Endothelial cell of umbilical vein (primary cell): ENCODE measurements at regions not wholly inside any gene's neighbourhood (a gene's known extent, or its start where the extent isn't known, plus 50 kb on each side); places are given as distances from the start of the nearest gene placed in this dataset.

ENCODE experiments used
- BruUV-seq: library from RNA; stranded (reverse); fragments of 400-500 nt; replicated peaks from 2 replicates; lab custom pipeline; 2021; lab: Mats Ljungman, UMichigan
- CTCF ChIA-PET: fragments of 300-600, 350-600 bp; sonication (Branson Sonifier 250); formaldehyde crosslinking; loops from one replicate; lab custom pipeline; 2021; ENCODE audit warnings: antibody characterized with exemption, inconsistent platforms; lab: Charles Lee
- POLR2A ChIA-PET: fragments of 300-600, 350-600 bp; sonication (Branson Sonifier 250); formaldehyde crosslinking; loops from one replicate; lab custom pipeline; 2021; ENCODE audit warnings: antibody characterized with exemption, inconsistent platforms; lab: Charles Lee
- DNase-seq: peaks from one replicate; pipeline ENCODE4 v3.0.0-alpha.2; 2011; ENCODE audit warnings: low read depth, low spot score
- FAIRE-seq: peaks from 2 replicates; lab custom pipeline; 2011; peaks lifted over from hg19 to GRCh38; lab: Jason Lieb, UNC
- H2AFZ ChIP-seq: 2 replicates; pipeline ENCODE4 v1.6.0; 2012; ENCODE audit warnings: low read depth, low read length, control low read depth, inconsistent platforms
- H3K27ac ChIP-seq: 2 replicates; pipeline ENCODE4 v1.5.1; 2011; ENCODE audit warnings: low read depth, mild to moderate bottlenecking, control low read depth, low read length, moderate library complexity; ENCODE audit not compliant: insufficient read depth
- H3K27me3 ChIP-seq, 2 experiments: 2 replicates each; pipeline versions ENCODE4 v1.6.0 to v1.6.1; 2011; ENCODE audit warnings: low read length in 2 of 2, mixed read lengths in 1 of 2; ENCODE audit not compliant: control insufficient read depth in 2 of 2, insufficient read depth in 2 of 2
- H3K36me3 ChIP-seq, 2 experiments: 2 replicates in 1 of 2; 3 replicates in 1 of 2; pipeline ENCODE4 v1.5.1; 2011; ENCODE audit warnings: low read length in 2 of 2, mild to moderate bottlenecking in 1 of 2, moderate library complexity in 1 of 2; ENCODE audit not compliant: control insufficient read depth in 2 of 2, insufficient read depth in 2 of 2; ENCODE audit errors: extremely low read depth in 1 of 2
- H3K4me1 ChIP-seq: 3 replicates; pipeline ENCODE4 v1.5.1; 2011; ENCODE audit warnings: mild to moderate bottlenecking, low read length; ENCODE audit not compliant: control insufficient read depth, insufficient read depth; ENCODE audit errors: extremely low read depth
- H3K4me2 ChIP-seq: 2 replicates; pipeline ENCODE4 v1.6.1; 2011; ENCODE audit warnings: low read length, control low read depth, mixed read lengths; ENCODE audit not compliant: insufficient read depth
- H3K4me3 ChIP-seq, 3 experiments: fragments of 200-600 bp in 1 of 3; sonication (generic), shearing (Covaris generic) in 1 of 3; replicated peaks in 1 of 3; 2 replicates each; pipeline ENCODE4 v1.5.1; 2011 to 2016; ENCODE audit warnings: control low read depth in 3 of 3, low read length in 3 of 3, mild to moderate bottlenecking in 2 of 3, inconsistent platforms in 1 of 3, low read depth in 1 of 3, moderate library complexity in 1 of 3; ENCODE audit not compliant: insufficient read depth in 1 of 3
- H3K79me2 ChIP-seq: 2 replicates; pipeline ENCODE4 v1.6.0; 2012; ENCODE audit warnings: low read length, inconsistent platforms; ENCODE audit not compliant: control insufficient read depth, insufficient read depth
- H3K9ac ChIP-seq: replicated peaks from 2 replicates; pipeline ENCODE3; 2011; ENCODE audit warnings: low read length, control low read depth; ENCODE audit not compliant: insufficient read depth; ENCODE audit errors: extremely low read depth
- H3K9me1 ChIP-seq: replicated peaks from 3 replicates; pipeline ENCODE4 v1.6.0; 2011; ENCODE audit warnings: mild to moderate bottlenecking, low read length; ENCODE audit not compliant: control insufficient read depth, insufficient read depth; ENCODE audit errors: extremely low read depth
- H3K9me3 ChIP-seq: replicated peaks from 2 replicates; pipeline ENCODE4 v1.5.1; 2012; ENCODE audit warnings: low read length, inconsistent platforms; ENCODE audit not compliant: control insufficient read depth, insufficient read depth
- H4K20me1 ChIP-seq: replicated peaks from 2 replicates; pipeline ENCODE3; 2011; ENCODE audit warnings: mild to moderate bottlenecking, low read length; ENCODE audit not compliant: control insufficient read depth, insufficient read depth; ENCODE audit errors: extremely low read depth
- EZH2 ChIP-seq: IDR thresholded peaks from 2 replicates; pipeline ENCODE4 v1.6.1; 2012; ENCODE audit warnings: borderline replicate concordance, low read depth, mild to moderate bottlenecking, moderate library complexity, low read length, inconsistent platforms; ENCODE audit not compliant: severe bottlenecking
- FOS ChIP-seq: IDR thresholded peaks from 2 replicates; pipeline ENCODE4 v1.6.1; 2011; ENCODE audit warnings: mild to moderate bottlenecking, low read length, moderate library complexity, borderline replicate concordance; ENCODE audit not compliant: insufficient read depth
- GATA2 ChIP-seq: IDR thresholded peaks from 2 replicates; pipeline ENCODE4 v1.7.0; 2011; ENCODE audit warnings: low read depth, mild to moderate bottlenecking, moderate library complexity, mixed read lengths, low read length; ENCODE audit not compliant: insufficient read length, insufficient read depth
- JUN ChIP-seq: IDR thresholded peaks from 2 replicates; pipeline ENCODE4 v1.6.1; 2011; ENCODE audit warnings: borderline replicate concordance, low read depth; ENCODE audit not compliant: insufficient read length, insufficient read depth
- MYC ChIP-seq: IDR thresholded peaks from one replicate; pipeline ENCODE4 v1.6.1; 2011; ENCODE audit warnings: mild to moderate bottlenecking, low read depth, low read length
- POLR2A ChIP-seq: IDR thresholded peaks from 2 replicates; pipeline ENCODE4 v1.6.1; 2012; ENCODE audit warnings: low read depth, mild to moderate bottlenecking, control low read depth, low read length
- POLR2AphosphoS5 ChIP-seq: IDR thresholded peaks from 2 replicates; pipeline ENCODE4 v1.6.1; 2012; ENCODE audit warnings: low read depth, mild to moderate bottlenecking, control low read depth, low read length, moderate library complexity; ENCODE audit not compliant: insufficient read depth
- dilution Hi-C: fragments of 300-500 bp; cut with MboI; formaldehyde crosslinking; loops from one replicate; pipeline ENCODE4 v1.15.0; 2019; ENCODE audit warnings: low sequenced_read_pairs; ENCODE audit not compliant: extremely low pct_ligation_motif_present
- intact Hi-C: fragments of 100-400 bp; cut with micrococcal nuclease; formaldehyde crosslinking; loops from one replicate; pipeline ENCODE4 v1.10.0; 2022
- TF ChIP-seq, protein P1 (sequence below): IDR thresholded peaks from 2 replicates; pipeline ENCODE4 v1.6.1; 2011; ENCODE audit not compliant: insufficient read depth, insufficient read length
- TF ChIP-seq, protein P2 (sequence below), 2 donors: IDR thresholded peaks; 1 replicate in 1 of 2; 2 replicates in 1 of 2; pipeline ENCODE4 v1.5.1; 2011; ENCODE audit warnings: low read length in 2 of 2, mild to moderate bottlenecking in 2 of 2, moderate library complexity in 2 of 2, control low read depth in 1 of 2, inconsistent platforms in 1 of 2, low read depth in 1 of 2; ENCODE audit not compliant: insufficient read depth in 1 of 2; ENCODE audit errors: extremely low read depth in 1 of 2

GRCh38 chrX:39886282-39886681 lies 211.5 kb downstream of the BCOR start:
- no peak overlapping the region for H3K4me3 ChIP-seq

More at GRCh38 chrX:39886282-39886681, 211.5 kb downstream of the BCOR start:
- Histone ChIP-seq H2AFZ (no peak overlapping the region), H3K27me3 (no peaks in the 10 kb centered on the region), H3K9ac (no peak overlapping the region), H3K79me2 (no peaks in the 10 kb centered on the region), H3K4me2 (no peak overlapping the region), H3K27ac (no peak overlapping the region), H4K20me1 (no peaks in the 10 kb centered on the region), H3K36me3 (no peaks in the 10 kb centered on the region), H3K4me1 (no peaks in the 10 kb centered on the region), H3K9me1 (no peaks in the 10 kb centered on the region), H3K9me3 (no peaks in the 10 kb centered on the region)
- DNase-seq (no peak), FAIRE-seq (no peak)
- TF ChIP-seq JUN (no peak), POLR2AphosphoS5 (no peak), EZH2 (no peak), GATA2 (no peak), MYC (no peak), POLR2A (no peak), FOS (no peak)
- TF ChIP-seq, protein P1, sequence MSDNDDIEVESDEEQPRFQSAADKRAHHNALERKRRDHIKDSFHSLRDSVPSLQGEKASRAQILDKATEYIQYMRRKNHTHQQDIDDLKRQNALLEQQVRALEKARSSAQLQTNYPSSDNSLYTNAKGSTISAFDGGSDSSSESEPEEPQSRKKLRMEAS = no peak
- TF ChIP-seq, protein P2, sequence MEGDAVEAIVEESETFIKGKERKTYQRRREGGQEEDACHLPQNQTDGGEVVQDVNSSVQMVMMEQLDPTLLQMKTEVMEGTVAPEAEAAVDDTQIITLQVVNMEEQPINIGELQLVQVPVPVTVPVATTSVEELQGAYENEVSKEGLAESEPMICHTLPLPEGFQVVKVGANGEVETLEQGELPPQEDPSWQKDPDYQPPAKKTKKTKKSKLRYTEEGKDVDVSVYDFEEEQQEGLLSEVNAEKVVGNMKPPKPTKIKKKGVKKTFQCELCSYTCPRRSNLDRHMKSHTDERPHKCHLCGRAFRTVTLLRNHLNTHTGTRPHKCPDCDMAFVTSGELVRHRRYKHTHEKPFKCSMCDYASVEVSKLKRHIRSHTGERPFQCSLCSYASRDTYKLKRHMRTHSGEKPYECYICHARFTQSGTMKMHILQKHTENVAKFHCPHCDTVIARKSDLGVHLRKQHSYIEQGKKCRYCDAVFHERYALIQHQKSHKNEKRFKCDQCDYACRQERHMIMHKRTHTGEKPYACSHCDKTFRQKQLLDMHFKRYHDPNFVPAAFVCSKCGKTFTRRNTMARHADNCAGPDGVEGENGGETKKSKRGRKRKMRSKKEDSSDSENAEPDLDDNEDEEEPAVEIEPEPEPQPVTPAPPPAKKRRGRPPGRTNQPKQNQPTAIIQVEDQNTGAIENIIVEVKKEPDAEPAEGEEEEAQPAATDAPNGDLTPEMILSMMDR (IDR thresholded peaks at IDR 0.05; ENCODE audit: extremely low read depth in 1 of 2, insufficient read depth in 1 of 2, low read depth in 1 of 2, low read length in 2 of 2) = no peak
- intact Hi-C loops (no loop called here), dilution Hi-C loops (no loop called here)
- no TSS peak for BruUV-seq
- ChIA-PET CTCF (no interaction called here), POLR2A (no interaction called here)
